Skin epidermis (tissue), 12 donors: ENCODE measurements at regions not wholly inside any gene's neighbourhood (a gene's known extent, or its start where the extent isn't known, plus 50 kb on each side); places are given as distances from the start of the nearest gene placed in this dataset.

Experiments
- H3K27ac ChIP-seq, 21 experiments: fragments of 200-600 bp; sonication (generic) in 11 of 21; one replicate each; pipeline ENCODE4 v1.5.0; 2020; ENCODE audit warnings: mild to moderate bottlenecking in 3 of 21, inconsistent platforms in 2 of 21, moderate library complexity in 2 of 21
- H3K4me3 ChIP-seq, 7 experiments: fragments of 200-600 bp; sonication (generic) in 2 of 7; one replicate each; pipeline ENCODE4 v1.5.0; 2020; ENCODE audit warnings: inconsistent platforms in 2 of 7, mild to moderate bottlenecking in 2 of 7, moderate library complexity in 1 of 7

GRCh38 chr6:17047889-17048288 lies 54.0 kb upstream of the STMND1 start:
- H3K27ac ChIP-seq: no peak overlapping the region
- H3K4me3 ChIP-seq: no peak overlapping the region

- Histone ChIP-seq H3K4me3 (no peak overlapping the region), H3K27ac (peak overlapping the region in 2 of 21 experiments; percentile 16 to 27)
Observed at GRCh38 chr6:17045581-17046322, 56.1 kb upstream of the STMND1 start.

GRCh38 chr6:17043148-17043522 lies 58.7 kb upstream of the STMND1 start:
- no peak overlapping the region for H3K4me3 ChIP-seq
- peak overlapping the region in 1 of 21 experiments; percentile 61 for H3K27ac ChIP-seq

- Histone ChIP-seq H3K27ac (peak overlapping the region in 2 of 21 experiments; percentile 49 to 61), H3K4me3 (peak overlapping the region in 1 of 7 experiments; percentile 4)
Observed at GRCh38 chr6:17042422-17043147, 59.3 kb upstream of the STMND1 start.

GRCh38 chr6:17039266-17039665 lies 62.6 kb upstream of the STMND1 start:
- H3K27ac ChIP-seq: no peak overlapping the region
- H3K4me3 ChIP-seq: no peak overlapping the region

GRCh38 chr6:17038316-17038715 lies 63.5 kb upstream of the STMND1 start:
- Histone ChIP-seq H3K27ac (no peak overlapping the region), H3K4me3 (no peak overlapping the region)

- Histone ChIP-seq H3K27ac (no peak overlapping the region), H3K4me3 (no peak overlapping the region)
Observed at GRCh38 chr6:17036065-17036393, 65.8 kb upstream of the STMND1 start.

GRCh38 chr6:17035257-17036064 lies 66.4 kb upstream of the STMND1 start:
- Histone ChIP-seq H3K27ac (no peak overlapping the region), H3K4me3 (no peak overlapping the region)

GRCh38 chr6:17033746-17034145 lies 68.1 kb upstream of the STMND1 start:
- H3K4me3 ChIP-seq: no peak overlapping the region
- peak overlapping the region in 1 of 21 experiments; percentile 74 for H3K27ac ChIP-seq

GRCh38 chr6:17032988-17033634 lies 68.7 kb upstream of the STMND1 start:
- H3K27ac ChIP-seq: peak overlapping the region in 10 of 21 experiments; percentile 2 to 74 (median 54)
- no peak overlapping the region for H3K4me3 ChIP-seq

- Histone ChIP-seq H3K4me3 (no peak overlapping the region), H3K27ac (peak overlapping the region in 9 of 21 experiments; percentile 9 to 74 (median 56))
Observed at GRCh38 chr6:17032590-17032987, 69.3 kb upstream of the STMND1 start.

GRCh38 chr6:17031961-17032360 lies 69.9 kb upstream of the STMND1 start:
- Histone ChIP-seq H3K27ac (peak overlapping the region in 9 of 21 experiments; percentile 9 to 74 (median 56)), H3K4me3 (no peak overlapping the region)

GRCh38 chr6:17027441-17027840 lies 74.4 kb upstream of the STMND1 start:
- Histone ChIP-seq H3K27ac (no peak overlapping the region), H3K4me3 (no peak overlapping the region)

GRCh38 chr6:17022604-17023003 lies 79.2 kb upstream of the STMND1 start:
- Histone ChIP-seq H3K27ac (no peak overlapping the region), H3K4me3 (no peak overlapping the region)

GRCh38 chr6:17021539-17021889 lies 80.3 kb upstream of the STMND1 start:
- Histone ChIP-seq H3K27ac (no peak overlapping the region), H3K4me3 (no peak overlapping the region)

- H3K27ac ChIP-seq: no peak overlapping the region
Observed at GRCh38 chr6:17020889-17021538, 80.8 kb upstream of the STMND1 start.

GRCh38 chr6:17018425-17018824 lies 83.4 kb upstream of the STMND1 start:
- Histone ChIP-seq H3K27ac (no peak overlapping the region), H3K4me3 (no peak overlapping the region)

More at GRCh38 chr6:17020889-17021538, 80.8 kb upstream of the STMND1 start:
- H3K4me3 ChIP-seq: no peak overlapping the region

GRCh38 chr6:17017416-17017815 lies 84.4 kb upstream of the STMND1 start:
- H3K27ac ChIP-seq: no peak overlapping the region
- no peak overlapping the region for H3K4me3 ChIP-seq

- peak overlapping the region; percentile 27 to 39 (median 35) for H3K4me3 ChIP-seq
- H3K27ac ChIP-seq: peak overlapping the region in 9 of 21 experiments; percentile 1 to 66 (median 38)
Observed at GRCh38 chr6:17015551-17016381, 86.1 kb upstream of the STMND1 start.
